A549 (cell line): ENCODE measurements at regions not wholly inside any gene's neighbourhood (a gene's known extent, or its start where the extent isn't known, plus 50 kb on each side); places are given as distances from the start of the nearest gene placed in this dataset.

Source experiments
- ATAC-seq, 2 experiments: fragments of 200-7000 bp in 1 of 2; fragments of >200 bp in 1 of 2; cut with Nextera tagmentation in 1 of 2; cut with Tn5 transposase in 1 of 2; 3 replicates each; pipeline versions ENCODE4 v1.8.0 to v1.9.1; 2018 to 2020; ENCODE audit warnings: mild to moderate bottlenecking in 1 of 2, moderate library complexity in 1 of 2
- CTCF ChIA-PET: fragments of 300-600 bp; sonication (Branson Sonifier 250); formaldehyde crosslinking; extraction: SDS; loops from one replicate; lab custom pipeline; 2021; ENCODE audit warnings: antibody characterized with exemption, inconsistent platforms; lab: Yijun Ruan, JAX
- POLR2A ChIA-PET: fragments of 350-600 bp; formaldehyde crosslinking; extraction: SDS; loops from one replicate; lab custom pipeline; 2021; ENCODE audit warnings: antibody characterized with exemption, inconsistent platforms; lab: Yijun Ruan, JAX
- DNase-seq, 2 experiments: peaks; one replicate each; pipeline versions ENCODE4 v3.0.0 to v3.0.0-alpha.2; 2011 to 2016; ENCODE audit warnings: low read depth in 1 of 2, low spot score in 1 of 2
- FAIRE-seq: peaks from 2 replicates; lab custom pipeline; 2011; peaks lifted over from hg19 to GRCh38; lab: Jason Lieb, UNC
- H3K27ac ChIP-seq, 2 experiments: fragments of >200 bp; sonication (Bioruptor Twin); formaldehyde crosslinking; 3 replicates each; pipeline ENCODE4 v1.5.1; 2016 to 2017
- H3K4me1 ChIP-seq: fragments of >200 bp; sonication (Bioruptor Twin); formaldehyde crosslinking; 3 replicates; pipeline ENCODE4 v1.6.1; 2016
- H3K4me2 ChIP-seq: fragments of >200 bp; sonication (Bioruptor Twin); formaldehyde crosslinking; 3 replicates; pipeline ENCODE4 v1.6.1; 2016
- H3K4me3 ChIP-seq: fragments of >200 bp; sonication (Bioruptor Twin); formaldehyde crosslinking; 3 replicates; pipeline ENCODE4 v1.5.1; 2016
- H3K9me3 ChIP-seq: fragments of >200 bp; sonication (Bioruptor Twin); formaldehyde crosslinking; 3 replicates; pipeline ENCODE4 v1.6.1; 2016
- CHD2 ChIP-seq: fragments of 150-350 bp; IDR thresholded peaks from 2 replicates; pipeline ENCODE4 v1.6.1; 2014; ENCODE audit warnings: low read length; ENCODE audit not compliant: partially characterized antibody
- CHD4 ChIP-seq: fragments of 200-600 bp; sonication (generic); IDR thresholded peaks from 2 replicates; pipeline ENCODE4 v1.6.1; 2016; ENCODE audit warnings: antibody characterized with exemption, mild to moderate bottlenecking, borderline replicate concordance
- EHMT2 ChIP-seq: fragments of 200-600 bp; sonication (generic); IDR thresholded peaks from 2 replicates; pipeline ENCODE4 v1.6.1; 2016; ENCODE audit warnings: antibody characterized with exemption, low read depth, mild to moderate bottlenecking, moderate library complexity
- FOSB ChIP-seq: fragments of 250-450 bp; sonication (Bioruptor Pico); IDR thresholded peaks from 2 replicates; pipeline ENCODE4 v1.5.0; 2020; ENCODE audit warnings: mild to moderate bottlenecking, moderate library complexity
- HES2 ChIP-seq: fragments of >200 bp; sonication (Bioruptor Twin); formaldehyde crosslinking; IDR thresholded peaks from 2 replicates; pipeline ENCODE4 v1.6.1; 2016
- HOXB5 ChIP-seq: fragments of 250-450 bp; sonication (Bioruptor Pico); IDR thresholded peaks from 2 replicates; pipeline ENCODE4 v1.5.0; 2020; ENCODE audit warnings: mild to moderate bottlenecking, moderate library complexity
- JUN ChIP-seq, 2 experiments: fragments of >200 bp; sonication (Bioruptor Twin); formaldehyde crosslinking; IDR thresholded peaks; 2 replicates in 1 of 2; 3 replicates in 1 of 2; pipeline ENCODE4 v1.6.1; 2016 to 2017
- MAFK ChIP-seq: fragments of 450-650 bp; IDR thresholded peaks from 2 replicates; pipeline ENCODE4 v1.6.1; 2014; ENCODE audit not compliant: partially characterized antibody
- MAX ChIP-seq: IDR thresholded peaks from 2 replicates; pipeline ENCODE4 v1.6.1; 2012
- MAZ ChIP-seq: fragments of 150-350 bp; IDR thresholded peaks from 2 replicates; pipeline ENCODE4 v1.6.1; 2014; ENCODE audit warnings: antibody characterized with exemption, low read depth, low read length, borderline replicate concordance
- MYC ChIP-seq: IDR thresholded peaks from 2 replicates; pipeline ENCODE4 v1.6.1; 2012; ENCODE audit warnings: mild to moderate bottlenecking, inconsistent platforms, low read length, improper control_type of control experiment, borderline replicate concordance
- NR3C1 ChIP-seq: fragments of >200 bp; sonication (Bioruptor Twin); formaldehyde crosslinking; IDR thresholded peaks from 3 replicates; pipeline ENCODE4 v1.6.1; 2017
- PHF8 ChIP-seq: fragments of 200-600 bp; sonication (generic); IDR thresholded peaks from 2 replicates; pipeline ENCODE4 v1.6.1; 2016; ENCODE audit warnings: low read depth, mild to moderate bottlenecking, antibody characterized with exemption, moderate library complexity, borderline replicate concordance
- POLR2A ChIP-seq: IDR thresholded peaks from 2 replicates; pipeline ENCODE4 v1.6.1; 2012; ENCODE audit warnings: mild to moderate bottlenecking, low read length
- POLR2AphosphoS2 ChIP-seq: conservative IDR thresholded peaks from 2 replicates; pipeline ENCODE4 v1.6.1; 2012; ENCODE audit warnings: low read length, improper control_type of control experiment, inconsistent platforms
- SMC3 ChIP-seq: fragments of >200 bp; sonication (Bioruptor Twin); formaldehyde crosslinking; IDR thresholded peaks from 3 replicates; pipeline ENCODE4 v1.6.1; 2018; ENCODE audit warnings: inconsistent platforms
- SREBF2 ChIP-seq: fragments of 450-650 bp; IDR thresholded peaks from 2 replicates; pipeline ENCODE4 v1.6.1; 2014; ENCODE audit warnings: mild to moderate bottlenecking, moderate library complexity
- TFCP2L1 ChIP-seq: fragments of 250-450 bp; sonication (Bioruptor Pico); IDR thresholded peaks from 2 replicates; pipeline ENCODE4 v1.5.0; 2021; ENCODE audit warnings: mild to moderate bottlenecking
- TP53 ChIP-seq: fragments of 250-450 bp; sonication (Bioruptor Pico); IDR thresholded peaks from 2 replicates; pipeline ENCODE4 v1.5.0; 2021; ENCODE audit warnings: mild to moderate bottlenecking, moderate library complexity
- WGBS: methylation state at CpG from one replicate; pipeline ENCODE4 v1.1.6; 2017; ENCODE audit errors: missing lambda C conversion rate; 5-methylcytosine and 5-hydroxymethylcytosine counted together
- TF ChIP-seq, protein P1 (sequence below): fragments of 150-350 bp; IDR thresholded peaks from 2 replicates; pipeline ENCODE4 v1.6.1; 2014; ENCODE audit warnings: low read depth, mild to moderate bottlenecking, low read length
- TF ChIP-seq, protein P2 (sequence below): fragments of 250-450 bp; sonication (Bioruptor Pico); IDR thresholded peaks from 2 replicates; pipeline ENCODE4 v1.5.0; 2020; ENCODE audit warnings: low read depth, mild to moderate bottlenecking, moderate library complexity
- TF ChIP-seq, protein P3 (sequence below): fragments of 450-650 bp; IDR thresholded peaks from 2 replicates; pipeline ENCODE4 v1.6.1; 2014; ENCODE audit warnings: antibody characterized with exemption

DNA sequence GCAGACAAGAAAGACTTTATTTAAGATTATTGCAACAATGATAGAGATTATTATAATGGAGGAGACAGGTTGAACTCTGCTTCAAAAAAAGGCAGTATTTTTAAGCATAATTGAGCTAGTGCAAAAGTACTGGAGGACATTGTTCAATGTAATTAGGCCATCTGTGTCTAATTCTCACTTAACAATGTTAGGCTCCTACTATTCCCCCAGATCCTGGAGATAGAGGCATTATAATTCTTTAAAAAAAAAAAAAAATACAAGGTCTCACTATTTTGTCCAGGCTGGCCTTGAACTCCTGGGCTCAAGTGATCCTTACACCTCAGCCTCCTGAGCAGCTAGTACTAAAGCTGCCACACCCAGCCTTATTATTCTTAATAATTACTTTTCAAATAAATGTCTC is 193.4 kb upstream of the NUDT12 start:
- CTCF ChIA-PET, result no interaction called here
- no peaks in the 10 kb centered on the region for H3K9me3 ChIP-seq
- DNase-seq, result no peak
- FAIRE-seq, result no peak
- no peak overlapping the region for H3K27ac ChIP-seq
- H3K4me3 ChIP-seq, result no peak overlapping the region
- no peak for ATAC-seq
- H3K4me1 ChIP-seq, result no peaks in the 10 kb centered on the region
- no peak for TF ChIP-seq NR3C1
- TF ChIP-seq TFCP2L1, result no peak
- no peak for TF ChIP-seq MAX
- TF ChIP-seq, protein P1, sequence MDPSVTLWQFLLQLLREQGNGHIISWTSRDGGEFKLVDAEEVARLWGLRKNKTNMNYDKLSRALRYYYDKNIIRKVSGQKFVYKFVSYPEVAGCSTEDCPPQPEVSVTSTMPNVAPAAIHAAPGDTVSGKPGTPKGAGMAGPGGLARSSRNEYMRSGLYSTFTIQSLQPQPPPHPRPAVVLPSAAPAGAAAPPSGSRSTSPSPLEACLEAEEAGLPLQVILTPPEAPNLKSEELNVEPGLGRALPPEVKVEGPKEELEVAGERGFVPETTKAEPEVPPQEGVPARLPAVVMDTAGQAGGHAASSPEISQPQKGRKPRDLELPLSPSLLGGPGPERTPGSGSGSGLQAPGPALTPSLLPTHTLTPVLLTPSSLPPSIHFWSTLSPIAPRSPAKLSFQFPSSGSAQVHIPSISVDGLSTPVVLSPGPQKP, result no peak
- TF ChIP-seq CHD4, result no peak
- no peak for TF ChIP-seq PHF8
- TF ChIP-seq, protein P2, sequence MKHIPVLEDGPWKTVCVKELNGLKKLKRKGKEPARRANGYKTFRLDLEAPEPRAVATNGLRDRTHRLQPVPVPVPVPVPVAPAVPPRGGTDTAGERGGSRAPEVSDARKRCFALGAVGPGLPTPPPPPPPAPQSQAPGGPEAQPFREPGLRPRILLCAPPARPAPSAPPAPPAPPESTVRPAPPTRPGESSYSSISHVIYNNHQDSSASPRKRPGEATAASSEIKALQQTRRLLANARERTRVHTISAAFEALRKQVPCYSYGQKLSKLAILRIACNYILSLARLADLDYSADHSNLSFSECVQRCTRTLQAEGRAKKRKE (CRISPR knock-in tag), result no peak
- TF ChIP-seq SREBF2, result no peak
- TF ChIP-seq CHD2, result no peak
- TF ChIP-seq MYC, result no peak
- no peak for TF ChIP-seq FOSB (CRISPR knock-in tag)
- no peak for TF ChIP-seq HES2
- no peak for TF ChIP-seq HOXB5 (CRISPR knock-in tag)
- TF ChIP-seq, all 56 proteins: peak for 0
- H3K4me2 ChIP-seq, result no peak overlapping the region
- POLR2A ChIA-PET, result no interaction called here

DNA sequence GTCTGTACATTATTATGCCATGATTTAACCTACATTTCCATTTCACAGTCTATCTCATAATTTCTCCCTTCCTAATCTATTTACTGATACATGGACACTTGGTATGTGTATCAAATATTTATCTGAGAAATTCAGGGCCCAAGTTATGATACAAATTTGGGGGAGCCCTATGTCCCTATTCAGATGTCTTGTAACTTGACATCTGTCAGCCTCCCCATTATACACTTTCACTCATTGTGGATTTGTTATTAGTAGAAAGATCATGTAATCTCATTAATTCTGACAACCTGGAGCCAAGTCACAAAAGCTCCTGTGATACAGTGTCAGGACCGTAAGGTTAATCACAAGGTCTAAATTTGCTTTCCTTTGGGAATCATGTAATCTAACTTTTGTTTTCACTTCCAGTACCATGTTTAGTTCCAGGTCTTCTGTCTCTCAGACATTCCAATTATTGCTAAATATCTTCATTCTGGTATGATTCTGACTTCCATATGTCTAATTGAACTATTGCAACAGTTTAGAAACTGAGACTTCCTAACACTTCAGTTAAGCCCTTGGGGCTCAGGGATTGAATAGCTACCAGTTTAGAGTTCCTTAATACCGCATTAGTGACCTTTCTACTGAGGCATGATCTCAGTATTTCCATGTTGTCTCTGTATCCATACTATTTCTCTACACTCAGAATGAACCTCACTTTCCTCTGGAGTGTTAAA is 182.9 kb upstream of the NUDT12 start:
- Histone ChIP-seq H3K4me2 (no peak overlapping the region), H3K27ac (no peak overlapping the region), H3K4me1 (no peaks in the 10 kb centered on the region), H3K9me3 (no peaks in the 10 kb centered on the region), H3K4me3 (no peak overlapping the region)
- ATAC-seq (no peak), FAIRE-seq (no peak), DNase-seq (no peak)
- 62% methylated on average over 2 of the region's 2 CpGs for WGBS
- no peak for TF ChIP-seq SMC3
- TF ChIP-seq EHMT2, result no peak
- ChIA-PET POLR2A (no interaction called here), CTCF (no interaction called here)

GRCh38 chr5:103744159-103744558 is 181.6 kb upstream of the NUDT12 start:
- FAIRE-seq, result no peak
- Histone ChIP-seq H3K27ac (no peak overlapping the region), H3K9me3 (no peaks in the 10 kb centered on the region), H3K4me1 (no peaks in the 10 kb centered on the region), H3K4me2 (no peak overlapping the region), H3K4me3 (no peak overlapping the region)
- DNase-seq, result no peak
- no peak for ATAC-seq
- WGBS, result 62% methylated on average over 4 of the region's 4 CpGs
- no peak for TF ChIP-seq HOXB5 (CRISPR knock-in tag)
- no peak for TF ChIP-seq POLR2AphosphoS2
- TF ChIP-seq, protein P3, sequence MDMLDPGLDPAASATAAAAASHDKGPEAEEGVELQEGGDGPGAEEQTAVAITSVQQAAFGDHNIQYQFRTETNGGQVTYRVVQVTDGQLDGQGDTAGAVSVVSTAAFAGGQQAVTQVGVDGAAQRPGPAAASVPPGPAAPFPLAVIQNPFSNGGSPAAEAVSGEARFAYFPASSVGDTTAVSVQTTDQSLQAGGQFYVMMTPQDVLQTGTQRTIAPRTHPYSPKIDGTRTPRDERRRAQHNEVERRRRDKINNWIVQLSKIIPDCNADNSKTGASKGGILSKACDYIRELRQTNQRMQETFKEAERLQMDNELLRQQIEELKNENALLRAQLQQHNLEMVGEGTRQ, result no peak
- no peak for TF ChIP-seq MAFK
- TF ChIP-seq NR3C1, result no peak
- no peak for TF ChIP-seq JUN (IDR thresholded peaks at IDR 0.05)
- no peak for TF ChIP-seq POLR2A
- TF ChIP-seq MYC, result no peak
- TF ChIP-seq MAZ, result no peak
- no peak for TF ChIP-seq TP53 (CRISPR knock-in tag)
- TF ChIP-seq, all 56 proteins: peak for 0
- POLR2A ChIA-PET, result no interaction called here
- CTCF ChIA-PET, result no interaction called here
